ENCODE measurements at regions not wholly inside any gene's neighbourhood (a gene's known extent, or its start where the extent isn't known, plus 50 kb on each side); places are given as distances from the start of the nearest gene placed in this dataset.

GRCh38 chr6:164379795-164380194, 929.6 kb downstream of the C6orf118 start:
- TF ChIP-seq PATZ1 (CRISPR knock-in tag; IDR thresholded peaks at IDR 0.05; ENCODE audit: borderline replicate concordance) (no peak), CREB5 (CRISPR knock-in tag; IDR thresholded peaks at IDR 0.05; ENCODE audit: low read depth) (no peak), BACH2 (CRISPR knock-in tag; IDR thresholded peaks at IDR 0.05; ENCODE audit: borderline replicate concordance) (no peak), ZC3H10 (CRISPR knock-in tag; IDR thresholded peaks at IDR 0.05) (no peak), ZFP3 (CRISPR knock-in tag; IDR thresholded peaks at IDR 0.05) (no peak), ZNF565 (CRISPR knock-in tag; conservative IDR thresholded peaks at IDR 0.05; ENCODE audit: low read depth) (no peak)

Measured in SK-N-SH treated with all-trans-retinoic acid at 6 μM for 48 hours (cell line).